Rectal smooth muscle tissue (tissue), 1 donor: ENCODE measurements at regions not wholly inside any gene's neighbourhood (a gene's known extent, or its start where the extent isn't known, plus 50 kb on each side); places are given as distances from the start of the nearest gene placed in this dataset.

Experiments
- H3K27ac ChIP-seq: one replicate; pipeline ENCODE4 v1.7.0; 2013; ENCODE audit warnings: low read depth, low read length, inconsistent platforms
- H3K27me3 ChIP-seq: one replicate; pipeline ENCODE4 v1.7.0; 2013; ENCODE audit warnings: low read length; ENCODE audit not compliant: control insufficient read depth, insufficient read depth
- H3K36me3 ChIP-seq: one replicate; pipeline ENCODE4 v1.7.0; 2013; ENCODE audit warnings: low read length; ENCODE audit not compliant: control insufficient read depth, insufficient read depth
- H3K4me1 ChIP-seq: one replicate; pipeline ENCODE4 v1.7.0; 2013; ENCODE audit warnings: low read length; ENCODE audit not compliant: control insufficient read depth, insufficient read depth
- H3K4me3 ChIP-seq: one replicate; pipeline ENCODE4 v1.7.0; 2013; ENCODE audit warnings: low read length
- H3K9ac ChIP-seq: one replicate; pipeline ENCODE4 v1.7.0; 2013; ENCODE audit warnings: low read length

- H3K27me3 ChIP-seq, result no peaks in the 10 kb centered on the region
- H3K36me3 ChIP-seq, result no peaks in the 10 kb centered on the region
- H3K4me1 ChIP-seq, result no peaks in the 10 kb centered on the region
- H3K9ac ChIP-seq, result no peak overlapping the region
- H3K27ac ChIP-seq, result no peak overlapping the region
- no peak overlapping the region for H3K4me3 ChIP-seq
Measured at GRCh38 chr14:100401792-100402191, 78.7 kb downstream of the SLC25A47 start.

GRCh38 chr14:100402631-100403030, 79.5 kb downstream of the SLC25A47 start:
- H3K36me3 ChIP-seq, result no peaks in the 10 kb centered on the region
- no peaks in the 10 kb centered on the region for H3K27me3 ChIP-seq
- no peak overlapping the region for H3K27ac ChIP-seq
- no peak overlapping the region for H3K4me3 ChIP-seq
- no peaks in the 10 kb centered on the region for H3K4me1 ChIP-seq
- no peak overlapping the region for H3K9ac ChIP-seq

GRCh38 chr14:100403105-100403504, 80.0 kb downstream of the SLC25A47 start:
- no peak overlapping the region for H3K4me3 ChIP-seq
- H3K9ac ChIP-seq, result no peak overlapping the region
- no peaks in the 10 kb centered on the region for H3K4me1 ChIP-seq
- no peaks in the 10 kb centered on the region for H3K27me3 ChIP-seq
- no peak overlapping the region for H3K27ac ChIP-seq
- no peaks in the 10 kb centered on the region for H3K36me3 ChIP-seq

GRCh38 chr14:100403802-100404365, 80.7 kb downstream of the SLC25A47 start:
- Histone ChIP-seq H3K9ac (no peak overlapping the region), H3K4me3 (no peak overlapping the region), H3K36me3 (no peaks in the 10 kb centered on the region), H3K27me3 (no peaks in the 10 kb centered on the region), H3K27ac (no peak overlapping the region), H3K4me1 (no peaks in the 10 kb centered on the region)

GRCh38 chr14:100404419-100404818, 81.3 kb downstream of the SLC25A47 start:
- H3K4me1 ChIP-seq, result no peaks in the 10 kb centered on the region

GRCh38 chr14:100405760-100406455, 82.8 kb downstream of the SLC25A47 start:
- Histone ChIP-seq H3K9ac (no peak overlapping the region), H3K4me1 (no peaks in the 10 kb centered on the region), H3K36me3 (no peaks in the 10 kb centered on the region), H3K27ac (no peak overlapping the region), H3K4me3 (no peak overlapping the region), H3K27me3 (no peaks in the 10 kb centered on the region)

More at GRCh38 chr14:100404419-100404818, 81.3 kb downstream of the SLC25A47 start:
- Histone ChIP-seq H3K9ac (no peak overlapping the region), H3K4me3 (no peak overlapping the region), H3K36me3 (no peaks in the 10 kb centered on the region), H3K27me3 (no peaks in the 10 kb centered on the region), H3K27ac (no peak overlapping the region)

- H3K27me3 ChIP-seq, result no peaks in the 10 kb centered on the region
- no peak overlapping the region for H3K4me3 ChIP-seq
- no peaks in the 10 kb centered on the region for H3K36me3 ChIP-seq
- no peak overlapping the region for H3K27ac ChIP-seq
- H3K9ac ChIP-seq, result no peak overlapping the region
- H3K4me1 ChIP-seq, result no peaks in the 10 kb centered on the region
Measured at GRCh38 chr14:100406505-100407131, 83.5 kb downstream of the SLC25A47 start.

- H3K4me3 ChIP-seq, result no peak overlapping the region
- H3K4me1 ChIP-seq, result no peaks in the 10 kb centered on the region
- no peak overlapping the region for H3K27ac ChIP-seq
- no peaks in the 10 kb centered on the region for H3K36me3 ChIP-seq
- H3K9ac ChIP-seq, result no peak overlapping the region
- H3K27me3 ChIP-seq, result no peaks in the 10 kb centered on the region
Measured at GRCh38 chr14:100407376-100408102, 84.4 kb downstream of the SLC25A47 start.

- no peaks in the 10 kb centered on the region for H3K4me1 ChIP-seq
- no peak overlapping the region for H3K27ac ChIP-seq
- no peaks in the 10 kb centered on the region for H3K27me3 ChIP-seq
- H3K9ac ChIP-seq, result no peak overlapping the region
- H3K36me3 ChIP-seq, result no peaks in the 10 kb centered on the region
- no peak overlapping the region for H3K4me3 ChIP-seq
Measured at GRCh38 chr14:100408350-100409002, 85.3 kb downstream of the SLC25A47 start.

- H3K27me3 ChIP-seq, result no peaks in the 10 kb centered on the region
- H3K9ac ChIP-seq, result no peak overlapping the region
- H3K4me3 ChIP-seq, result no peak overlapping the region
- H3K27ac ChIP-seq, result no peak overlapping the region
- H3K4me1 ChIP-seq, result no peaks in the 10 kb centered on the region
- no peaks in the 10 kb centered on the region for H3K36me3 ChIP-seq
Measured at GRCh38 chr14:100409003-100409360, 85.8 kb downstream of the SLC25A47 start.

- Histone ChIP-seq H3K27ac (no peak overlapping the region), H3K4me3 (no peak overlapping the region), H3K9ac (no peak overlapping the region), H3K36me3 (no peaks in the 10 kb centered on the region), H3K27me3 (no peaks in the 10 kb centered on the region), H3K4me1 (no peaks in the 10 kb centered on the region)
Measured at GRCh38 chr14:100409651-100410050, 86.5 kb downstream of the SLC25A47 start.

GRCh38 chr14:100410056-100410565, 87.0 kb downstream of the SLC25A47 start:
- Histone ChIP-seq H3K4me3 (no peak overlapping the region), H3K27ac (no peak overlapping the region)

More at GRCh38 chr14:100410056-100410565, 87.0 kb downstream of the SLC25A47 start:
- Histone ChIP-seq H3K4me1 (no peaks in the 10 kb centered on the region), H3K27me3 (no peaks in the 10 kb centered on the region), H3K36me3 (no peaks in the 10 kb centered on the region), H3K9ac (no peak overlapping the region)
